HG02678 (cell line): ENCODE measurements at regions not wholly inside any gene's neighbourhood (a gene's known extent, or its start where the extent isn't known, plus 50 kb on each side); places are given as distances from the start of the nearest gene placed in this dataset.

Source experiments
- ATAC-seq: cut with Tn5 transposase; IDR thresholded peaks from one replicate; pipeline ENCODE4 v1.9.1; 2021; ENCODE audit warnings: mild to moderate bottlenecking, moderate library complexity; ENCODE audit not compliant: unreplicated experiment

DNA sequence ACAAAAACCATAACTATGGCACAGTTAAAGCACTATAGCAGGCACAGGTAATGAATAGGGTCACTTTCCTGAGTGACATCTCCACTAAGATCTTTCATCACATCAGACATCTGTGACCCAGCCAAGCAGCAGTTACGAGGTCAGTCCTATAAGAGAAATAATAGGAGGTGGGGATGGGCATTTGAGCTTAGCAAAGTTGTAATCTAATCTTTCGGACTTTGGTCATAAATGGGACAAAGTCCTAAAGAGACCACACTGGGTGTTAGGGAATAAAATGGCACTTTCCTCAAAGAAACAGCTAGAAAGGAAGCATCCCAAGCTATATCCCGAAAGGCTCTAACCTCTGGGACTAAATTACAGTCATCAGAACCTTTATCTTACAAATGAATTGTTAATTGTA is 432.2 kb downstream of the PIK3R1 start:
- ATAC-seq: no peak

- ATAC-seq: no peak
Observed at GRCh38 chr5:68648944-68649857, 433.6 kb downstream of the PIK3R1 start.

- ATAC-seq: no peak
Observed at GRCh38 chr5:68652534-68652965, 437.0 kb downstream of the PIK3R1 start.

- no peak for ATAC-seq
Observed at GRCh38 chr5:68653471-68653870, 437.9 kb downstream of the PIK3R1 start.

DNA sequence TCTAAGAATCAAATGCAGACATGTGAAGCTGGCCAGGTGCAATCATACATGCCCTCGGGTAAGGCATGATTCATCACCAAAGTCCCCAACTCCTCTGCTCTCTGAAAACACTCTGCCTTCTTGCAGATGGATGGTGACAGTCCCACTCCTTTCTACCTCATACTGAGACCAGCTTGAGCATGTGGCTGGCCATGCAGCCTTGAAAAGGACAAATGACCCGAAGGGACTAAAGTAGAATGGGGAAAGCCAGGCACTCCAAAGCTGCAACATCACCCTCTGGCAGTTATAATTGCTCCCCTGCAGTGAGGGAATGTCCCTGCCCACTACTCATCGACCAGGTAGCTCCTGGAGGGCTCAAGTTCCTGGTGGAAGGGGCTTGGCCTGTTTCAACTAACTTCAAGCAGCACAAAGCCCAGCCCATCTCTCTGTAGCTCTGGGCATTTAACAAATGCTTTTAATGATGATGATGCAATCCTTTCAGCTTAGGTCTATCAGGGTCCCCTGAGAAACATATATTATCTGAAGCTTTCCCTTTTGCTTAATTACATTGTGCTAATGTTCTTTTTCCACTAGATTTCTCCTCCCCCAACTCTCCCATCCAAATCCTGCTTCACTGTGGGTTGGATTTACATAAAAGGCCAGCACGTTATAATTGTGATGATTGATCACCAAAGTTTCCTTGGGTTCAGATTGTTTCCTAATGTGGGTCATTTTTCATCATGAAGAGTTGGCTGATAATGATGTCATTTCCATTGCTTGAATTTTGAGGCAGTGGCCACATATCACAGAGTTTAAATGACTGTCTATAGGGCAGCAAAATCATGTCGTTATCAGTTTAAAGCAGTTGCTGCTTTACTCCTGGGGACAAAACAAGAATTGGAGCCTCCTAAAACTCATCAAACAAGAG is 436.5 kb upstream of the SLC30A5 start:
- ATAC-seq: no peak

DNA sequence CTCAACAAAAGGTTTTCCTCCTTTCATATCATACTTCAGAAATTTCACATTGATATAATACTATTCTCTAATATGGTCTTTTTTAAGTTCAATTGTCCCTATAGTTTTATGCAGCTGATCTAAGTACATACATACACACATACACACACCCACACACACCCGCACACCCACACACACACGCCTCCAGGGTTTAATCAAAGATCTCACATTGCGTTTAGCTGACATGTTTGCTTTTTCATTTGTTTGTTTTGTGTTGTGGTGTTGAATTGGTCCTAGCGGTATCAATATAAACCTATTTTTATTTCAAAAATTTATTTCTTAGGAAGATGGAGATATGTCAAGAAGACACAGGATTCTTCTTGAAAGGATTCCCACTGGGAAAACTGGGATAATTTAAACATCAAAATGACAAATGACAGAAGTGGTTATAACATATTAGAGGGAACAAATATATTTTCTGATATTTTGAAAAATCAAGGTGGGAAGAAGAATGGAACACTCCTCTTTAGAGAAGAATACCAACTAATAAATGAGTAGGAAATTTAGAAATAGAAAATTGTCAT is 434.9 kb upstream of the SLC30A5 start:
- ATAC-seq: no peak

GRCh38 chr5:68659881-68660280 is 433.9 kb upstream of the SLC30A5 start:
- ATAC-seq: no peak

DNA sequence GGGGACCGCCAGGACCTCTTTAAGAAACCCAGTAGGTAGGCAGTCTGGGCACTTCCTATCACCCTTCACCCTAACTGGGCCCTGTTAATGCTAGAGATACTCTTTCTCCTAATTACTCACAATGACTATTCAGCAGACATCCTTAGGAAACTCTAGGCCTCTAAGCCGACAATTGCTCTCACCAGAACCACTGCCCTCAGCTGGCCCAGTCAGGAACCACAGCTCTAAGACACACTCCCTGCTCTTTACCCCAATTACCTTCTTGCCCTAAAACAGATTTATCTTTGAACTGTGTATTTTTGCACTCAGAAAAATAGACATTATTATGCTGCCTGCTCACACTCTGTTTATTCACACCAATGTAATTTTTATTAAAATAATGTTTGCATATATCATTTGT is 432.6 kb upstream of the SLC30A5 start:
- no peak for ATAC-seq

- ATAC-seq: no peak
Observed at GRCh38 chr5:68662804-68663307, 431.0 kb upstream of the SLC30A5 start.

DNA sequence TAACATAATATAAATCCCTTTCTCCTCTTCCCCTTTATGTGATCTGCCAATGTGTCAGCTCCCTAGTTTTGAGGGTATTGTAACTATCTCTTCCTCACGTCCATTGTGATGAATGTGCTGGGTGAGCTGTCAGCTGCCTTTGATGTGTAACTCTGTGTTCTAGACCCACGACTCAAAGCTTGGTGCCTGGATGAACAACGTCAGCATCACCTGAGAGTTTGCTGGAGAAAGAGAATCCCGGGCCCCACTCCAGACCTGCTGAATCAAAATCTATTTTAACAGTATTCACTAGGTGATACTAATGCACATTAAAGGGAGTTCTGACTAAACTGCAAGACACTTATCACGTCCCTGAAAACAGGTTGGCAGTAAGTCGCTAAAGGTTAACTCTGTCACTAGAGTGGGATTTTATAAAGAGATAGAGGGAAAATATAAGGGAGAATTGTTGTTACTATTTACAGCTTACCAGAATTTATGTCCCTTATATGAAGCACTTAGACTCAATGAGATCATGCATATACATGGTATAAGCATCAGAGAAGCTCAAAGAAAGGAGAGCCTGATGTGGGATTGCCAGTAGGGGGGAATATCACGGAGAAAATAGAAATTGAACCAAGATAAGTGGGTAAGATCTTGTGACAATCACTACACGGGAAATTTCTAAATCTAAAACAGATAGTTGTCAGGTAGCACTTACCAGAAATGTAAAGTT is 423.8 kb upstream of the SLC30A5 start:
- no peak for ATAC-seq

DNA sequence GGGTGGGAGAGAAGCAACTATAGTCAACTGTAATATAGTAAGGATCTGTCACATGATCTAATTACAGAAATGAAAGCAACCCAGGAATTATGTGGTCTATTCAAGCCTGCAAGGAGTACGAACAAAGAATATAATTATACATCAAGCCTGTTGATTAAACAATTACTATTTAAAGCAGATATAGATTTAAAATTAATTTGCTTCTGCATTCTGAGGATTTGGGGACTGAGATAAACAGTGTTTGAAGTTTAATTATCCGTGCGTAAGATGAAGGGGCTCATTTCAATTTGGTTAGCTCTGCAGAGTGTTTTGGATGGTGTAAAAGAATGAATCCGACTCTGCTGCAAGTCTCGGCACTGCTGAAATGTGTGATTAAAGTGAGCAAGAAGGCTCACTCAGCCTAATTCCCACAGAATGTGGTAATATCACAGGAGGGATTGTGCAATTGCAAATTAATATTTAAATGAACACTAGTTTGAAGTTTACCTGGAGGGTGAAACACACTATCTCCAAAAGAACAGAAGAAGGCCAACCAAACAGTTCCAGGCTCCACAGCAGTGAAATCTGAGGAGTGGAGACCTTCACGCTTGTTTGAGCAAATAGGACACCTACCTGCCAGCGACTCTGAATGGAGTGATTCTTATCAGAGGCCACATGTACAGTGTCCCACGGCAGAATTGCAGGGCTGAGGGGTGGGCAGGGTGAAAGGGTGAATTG is 420.6 kb upstream of the SLC30A5 start:
- no peak for ATAC-seq

GRCh38 chr5:68673823-68674180 is 420.0 kb upstream of the SLC30A5 start:
- no peak for ATAC-seq

DNA sequence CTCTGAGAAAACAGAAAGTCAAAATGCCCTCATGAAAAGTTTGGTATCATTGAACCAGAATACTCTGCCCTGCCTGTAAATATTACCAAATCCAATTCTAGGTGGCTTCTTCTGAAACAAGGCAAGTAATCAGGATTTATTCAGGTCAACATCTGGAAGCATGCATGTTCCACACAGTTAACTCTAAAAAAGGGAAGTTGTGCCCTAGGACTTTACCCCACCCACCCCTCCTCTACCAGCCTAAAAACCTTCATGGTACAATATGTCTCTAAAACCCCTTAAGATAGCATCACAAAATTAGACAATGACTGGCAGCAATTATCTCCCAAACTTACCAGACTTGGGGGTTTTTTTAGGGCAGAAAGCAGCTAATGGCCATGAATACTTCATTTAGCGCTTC is 414.8 kb upstream of the SLC30A5 start:
- no peak for ATAC-seq

- no peak for ATAC-seq
Observed at GRCh38 chr5:68680366-68680765, 413.4 kb upstream of the SLC30A5 start.

DNA sequence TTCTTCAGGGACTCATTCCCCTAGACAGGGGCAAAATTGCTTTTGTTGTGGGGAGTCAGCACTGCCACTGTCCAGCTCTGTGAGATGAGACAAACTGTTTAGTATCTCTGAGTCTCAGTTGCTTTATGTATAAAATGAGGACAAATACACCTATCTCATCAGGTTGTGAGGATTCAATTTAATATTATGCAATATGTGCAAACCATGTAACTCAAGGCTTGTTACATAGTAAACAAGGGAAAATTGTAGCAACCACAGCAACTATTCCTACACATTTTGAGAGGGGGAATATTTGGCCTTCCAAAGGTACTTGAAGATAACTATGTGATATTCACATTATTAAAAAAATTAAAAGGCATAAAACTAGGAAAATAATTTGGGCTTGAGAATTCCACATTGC is 411.9 kb upstream of the SLC30A5 start:
- ATAC-seq: no peak

DNA sequence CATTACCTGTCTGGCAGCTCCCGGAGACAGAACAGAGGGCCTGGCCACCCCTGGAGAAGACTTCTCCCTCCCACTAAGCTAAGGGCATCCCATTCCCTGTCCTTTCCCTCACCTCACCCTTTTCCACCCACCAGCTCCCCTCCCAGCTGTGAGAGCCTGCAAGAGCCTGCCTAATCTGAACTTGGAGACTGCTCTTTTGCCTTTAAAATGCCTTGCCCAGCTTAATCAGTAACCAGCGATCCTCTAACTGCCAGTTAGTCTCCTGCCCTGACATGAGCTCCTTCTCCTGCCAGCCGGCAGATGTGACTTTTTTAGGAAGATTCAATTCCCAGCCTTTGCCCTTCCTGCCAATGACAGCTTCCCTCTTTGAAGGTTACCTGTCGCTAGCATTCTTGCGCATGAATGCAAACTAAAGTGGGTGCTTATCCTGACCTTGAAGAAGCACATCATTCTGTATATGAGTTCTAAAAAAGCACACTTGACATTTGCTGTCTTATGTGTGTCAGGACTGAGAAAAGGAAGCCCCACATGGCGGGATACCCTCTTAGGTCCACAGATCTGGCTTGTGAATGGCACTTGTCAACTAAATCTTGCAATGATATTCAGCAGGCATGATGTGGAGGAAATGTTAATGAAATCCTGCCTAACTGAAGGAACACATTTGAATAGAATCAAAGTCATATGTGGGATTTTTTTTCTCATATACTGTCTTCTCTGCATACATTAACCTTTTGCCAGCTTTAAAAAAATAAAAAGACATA is 411.2 kb upstream of the SLC30A5 start:
- ATAC-seq: no peak

- ATAC-seq: no peak
Observed at GRCh38 chr5:68683632-68684036, 410.2 kb upstream of the SLC30A5 start.

- no peak for ATAC-seq
Observed at GRCh38 chr5:68685863-68686262, 408.0 kb upstream of the SLC30A5 start.

DNA sequence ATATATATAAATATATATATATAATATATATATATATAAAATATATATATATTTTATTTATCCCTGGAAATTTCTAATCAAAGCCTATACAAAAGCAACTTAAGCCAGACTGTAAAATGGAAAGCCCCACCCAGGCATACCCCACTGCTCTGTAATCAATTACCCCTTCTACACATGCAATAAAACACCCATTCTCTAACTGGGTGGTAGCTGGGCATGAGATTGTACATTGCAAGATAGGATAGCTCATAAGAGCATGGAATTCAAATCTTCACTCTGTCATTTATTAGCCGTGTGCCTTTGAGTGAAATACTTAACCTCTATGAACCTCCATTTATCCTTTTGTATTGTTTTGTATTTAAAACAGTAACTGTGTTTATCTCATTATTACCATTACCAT is 405.3 kb upstream of the SLC30A5 start:
- no peak for ATAC-seq
